ENCODE measurements at regions not wholly inside any gene's neighbourhood (a gene's known extent, or its start where the extent isn't known, plus 50 kb on each side); places are given as distances from the start of the nearest gene placed in this dataset.

GRCh38 chr14:65177551-65177950 lies 75.2 kb upstream of the MAX start:
- TF ChIP-seq CTCF (IDR thresholded peaks at IDR 0.05) = no peak
- TF ChIP-seq POLR2AphosphoS5 (IDR thresholded peaks at IDR 0.05) = no peak

Measured in upper lobe of left lung (tissue), 4 donors.